ENCODE measurements at regions not wholly inside any gene's neighbourhood (a gene's known extent, or its start where the extent isn't known, plus 50 kb on each side); places are given as distances from the start of the nearest gene placed in this dataset.

- H3K4me3 ChIP-seq (ENCODE audit: low read depth, low read length), result no peak overlapping the region
- no peak for TF ChIP-seq CTCF (IDR thresholded peaks at IDR 0.05; ENCODE audit: insufficient read depth, low read length)
- peak; percentile 22 for DNase-seq (ENCODE audit: low read depth)
These were observed 157.5 kb upstream of the SMIM23 start for GRCh38 chr5:171627936-171628632.

- TF ChIP-seq CTCF (IDR thresholded peaks at IDR 0.05; ENCODE audit: insufficient read depth, low read length), result no peak
- H3K4me3 ChIP-seq (ENCODE audit: low read depth, low read length), result no peak overlapping the region
- no peak for DNase-seq (ENCODE audit: low read depth)
These were observed 157.0 kb upstream of the SMIM23 start for GRCh38 chr5:171628633-171628974.

DNA sequence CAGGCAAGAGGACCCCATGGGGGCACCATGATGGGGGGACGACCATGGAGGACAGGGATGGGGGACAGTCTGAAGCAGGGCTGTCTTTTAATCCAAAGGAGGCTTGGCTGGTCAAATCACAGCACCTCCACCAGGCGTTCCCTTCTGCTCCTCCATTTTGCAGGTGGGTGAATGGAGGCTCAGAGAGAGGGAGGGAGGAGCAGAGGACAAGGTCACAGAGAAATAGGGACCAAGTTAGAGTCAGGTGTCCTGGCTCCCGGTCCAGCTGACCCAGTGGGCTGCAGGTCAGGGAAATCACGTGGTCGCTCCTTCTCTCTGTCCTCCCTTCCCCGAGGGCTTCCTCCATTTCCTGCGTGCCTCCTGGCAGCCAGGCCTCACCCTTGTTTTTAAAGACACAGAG lies 156.4 kb upstream of the SMIM23 start:
- H3K4me3 ChIP-seq (ENCODE audit: low read depth, low read length), result no peak overlapping the region
- no peak for DNase-seq (ENCODE audit: low read depth)
- no peak for TF ChIP-seq CTCF (IDR thresholded peaks at IDR 0.05; ENCODE audit: insufficient read depth, low read length)

DNA sequence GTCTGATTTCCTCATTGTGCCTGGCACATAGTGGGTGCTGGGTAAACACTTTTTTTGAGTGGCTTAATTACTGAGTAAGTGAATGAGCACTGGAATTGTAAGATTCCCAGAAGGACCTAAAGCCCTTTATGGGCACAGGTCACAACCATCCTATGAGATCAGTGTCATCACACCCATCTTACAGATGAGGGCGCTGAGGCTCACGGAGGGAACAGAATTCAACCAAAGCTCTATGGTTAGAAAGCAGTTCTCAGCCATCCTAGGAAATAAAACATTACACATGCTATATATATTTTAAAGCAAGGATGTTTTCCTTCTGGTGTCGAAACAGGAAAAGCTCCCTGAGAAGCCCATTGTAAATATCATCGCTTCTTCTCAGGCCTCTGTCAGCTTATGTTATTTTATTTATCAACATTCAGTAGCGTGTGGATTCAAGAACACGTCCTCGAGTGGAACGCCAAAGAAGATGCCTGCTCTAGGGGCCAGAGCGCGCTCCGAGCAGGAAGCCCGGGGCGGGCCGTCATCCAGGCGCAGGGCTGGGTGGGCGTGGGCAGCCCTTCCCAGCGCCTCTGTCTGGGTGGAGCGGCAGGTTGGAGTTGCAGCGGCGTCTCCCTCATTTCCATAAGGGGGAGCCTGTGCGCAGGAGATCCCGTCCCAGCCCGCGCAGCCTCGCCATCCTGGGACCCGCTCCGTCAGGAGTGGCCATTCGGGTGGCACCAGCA lies 155.8 kb upstream of the SMIM23 start:
- peak overlapping the region; percentile 25 for H3K4me3 ChIP-seq (ENCODE audit: low read depth, low read length)
- DNase-seq (ENCODE audit: low read depth), result peak; percentile 52
- TF ChIP-seq CTCF (IDR thresholded peaks at IDR 0.05; ENCODE audit: insufficient read depth, low read length), result peak; percentile 68

- peak overlapping the region; percentile 25 for H3K4me3 ChIP-seq (ENCODE audit: low read depth, low read length)
- TF ChIP-seq CTCF (IDR thresholded peaks at IDR 0.05; ENCODE audit: insufficient read depth, low read length), result no peak
These were observed 155.1 kb upstream of the SMIM23 start for GRCh38 chr5:171630350-171631065.

GRCh38 chr5:171632616-171633015 lies 153.0 kb upstream of the SMIM23 start:
- no peak for TF ChIP-seq CTCF (IDR thresholded peaks at IDR 0.05; ENCODE audit: insufficient read depth, low read length)

More at GRCh38 chr5:171630350-171631065, 155.1 kb upstream of the SMIM23 start:
- DNase-seq (ENCODE audit: low read depth), result no peak

More at GRCh38 chr5:171632616-171633015, 153.0 kb upstream of the SMIM23 start:
- no peak overlapping the region for H3K4me3 ChIP-seq (ENCODE audit: low read depth, low read length)
- DNase-seq (ENCODE audit: low read depth), result no peak
